Stimulated activated naive B cell treated with anti-CD40 and anti-IgM and Interleukin-4, amounts not matched to agents 10 μg/mL and 1 μg/mL and 100 μg/mL, for 72 hours (primary cell): ENCODE measurements at regions not wholly inside any gene's neighbourhood (a gene's known extent, or its start where the extent isn't known, plus 50 kb on each side); places are given as distances from the start of the nearest gene placed in this dataset.

Experiments
- ATAC-seq, 2 donors: fragments of 150-1000 bp; cut with Tn5 transposase; replicated peaks; 2 replicates each; pipeline ENCODE4 v1.10.0; 2021; ENCODE audit warnings: moderate library complexity in 1 of 2
- DNase-seq: peaks from one replicate; pipeline ENCODE4 v3.0.0; 2021
- H3K27ac Mint-ChIP-seq: one replicate; pipeline ENCODE4 v1.8.0; 2022; ENCODE audit warnings: mild to moderate bottlenecking, mixed read lengths
- H3K27me3 Mint-ChIP-seq, 2 donors: one replicate each; pipeline ENCODE4 v1.8.0; 2022; ENCODE audit warnings: mixed read lengths in 2 of 2
- H3K36me3 Mint-ChIP-seq, 2 donors: one replicate each; pipeline ENCODE4 v1.8.0; 2022; ENCODE audit warnings: mixed read lengths in 2 of 2, mild to moderate bottlenecking in 1 of 2
- H3K4me1 Mint-ChIP-seq, 2 donors: one replicate each; pipeline ENCODE4 v1.8.0; 2022; ENCODE audit warnings: mixed read lengths in 2 of 2, mild to moderate bottlenecking in 1 of 2
- H3K4me3 Mint-ChIP-seq, 2 donors: one replicate each; pipeline ENCODE4 v1.8.0; 2022; ENCODE audit warnings: mild to moderate bottlenecking in 2 of 2, mixed read lengths in 2 of 2, moderate library complexity in 1 of 2
- H3K9me3 Mint-ChIP-seq, 2 donors: one replicate each; pipeline ENCODE4 v1.8.0; 2022; ENCODE audit warnings: mixed read lengths in 2 of 2, mild to moderate bottlenecking in 1 of 2

DNA sequence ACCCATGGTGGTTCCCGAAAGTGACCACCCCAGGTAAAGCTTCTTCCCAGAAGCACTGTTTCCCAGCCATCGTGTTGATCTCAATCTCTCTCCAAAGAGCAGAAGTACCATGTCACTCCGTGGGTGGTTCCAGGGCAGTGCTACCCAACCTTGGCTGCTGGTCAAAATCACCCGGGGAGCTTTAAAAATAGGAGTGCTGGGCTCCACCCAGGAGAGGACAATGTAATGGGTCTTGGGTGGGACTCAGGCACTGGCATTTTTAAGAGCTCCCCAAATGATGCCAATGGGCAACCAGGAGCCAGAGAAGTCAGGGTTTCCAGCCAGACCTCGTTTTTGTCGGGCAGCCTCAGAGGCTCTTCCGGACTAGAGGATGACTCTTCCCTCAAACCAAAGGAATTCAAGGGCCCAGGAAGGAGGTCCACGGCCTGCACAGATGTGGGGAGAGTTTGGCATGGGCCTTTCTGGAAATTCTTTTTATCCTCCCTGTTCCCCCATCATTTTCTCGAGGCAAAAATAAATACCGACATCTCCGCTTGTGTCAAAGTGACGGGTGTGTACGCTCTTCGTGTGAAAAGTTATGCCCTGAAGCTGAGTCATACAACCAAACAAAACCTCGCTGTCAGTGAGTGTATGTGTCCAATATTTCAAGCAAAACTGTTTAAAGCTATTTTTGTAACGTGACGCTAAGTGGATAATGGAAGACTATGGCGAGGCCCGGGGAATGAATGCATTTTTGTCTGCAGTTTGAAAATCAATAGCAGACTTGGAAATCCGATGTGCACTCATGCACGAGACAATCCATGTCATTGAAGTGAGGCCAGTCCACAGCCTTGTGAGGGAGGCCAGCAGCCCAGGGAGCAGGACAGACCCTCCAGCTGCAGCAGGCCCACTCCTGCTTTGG, 364.1 kb downstream of the FOXL1 start:
- H3K27me3 Mint-ChIP-seq, result peaks cover 4 to 21% of the 10 kb centered on the region in 2 donors
- H3K9me3 Mint-ChIP-seq, result peaks cover 8 to 12% of the 10 kb centered on the region in 2 donors
- no peak for DNase-seq
- H3K27ac Mint-ChIP-seq, result no peak overlapping the region
- H3K4me3 Mint-ChIP-seq, result no peak overlapping the region
- H3K36me3 Mint-ChIP-seq, result peaks cover 0 to 4% of the 10 kb centered on the region in 2 donors
- H3K4me1 Mint-ChIP-seq, result no peaks in the 10 kb centered on the region
- ATAC-seq, result no peak

DNA sequence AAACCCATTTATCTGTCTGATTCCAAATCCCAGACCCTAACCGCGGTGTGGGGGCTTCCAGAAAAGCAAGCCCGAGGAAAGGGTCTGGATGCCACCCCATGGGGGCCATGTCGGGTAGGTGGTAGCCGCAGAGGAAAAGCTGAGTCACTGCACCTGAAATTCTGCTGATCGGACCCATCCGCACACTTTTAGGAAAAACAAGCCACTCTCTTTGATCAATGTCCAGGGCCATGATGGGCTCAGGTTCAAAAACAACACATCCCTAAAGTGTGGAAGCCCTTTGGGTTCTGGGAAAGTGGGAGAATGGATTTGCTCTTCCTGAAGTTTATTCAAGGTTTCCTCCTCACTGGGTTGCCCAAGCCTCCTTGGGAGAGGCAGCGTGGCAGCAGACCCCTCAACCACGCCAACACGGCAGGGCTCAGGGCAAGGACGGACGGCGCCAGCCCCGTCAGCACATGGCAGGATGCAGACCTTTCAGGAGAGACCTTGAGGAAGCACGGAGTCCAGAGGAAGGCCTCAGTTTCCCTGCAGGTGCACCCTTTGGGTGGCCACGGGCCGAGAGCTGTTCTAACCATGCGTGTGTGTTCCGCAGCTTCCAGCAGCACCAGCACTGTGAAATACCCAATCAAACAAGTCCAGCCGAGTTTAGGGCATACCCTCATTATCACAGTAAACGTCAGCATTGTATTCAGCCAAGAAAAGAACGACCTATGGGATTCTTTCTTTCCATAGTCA, 367.0 kb downstream of the FOXL1 start:
- H3K27ac Mint-ChIP-seq, result no peak overlapping the region
- H3K27me3 Mint-ChIP-seq, result peaks cover 0 to 6% of the 10 kb centered on the region in 2 donors
- H3K36me3 Mint-ChIP-seq, result no peaks in the 10 kb centered on the region
- no peak for ATAC-seq
- no peaks in the 10 kb centered on the region for H3K4me1 Mint-ChIP-seq
- H3K9me3 Mint-ChIP-seq, result peaks cover under 1 to 2% of the 10 kb centered on the region in 2 donors
- no peak overlapping the region for H3K4me3 Mint-ChIP-seq
- DNase-seq, result no peak

DNA sequence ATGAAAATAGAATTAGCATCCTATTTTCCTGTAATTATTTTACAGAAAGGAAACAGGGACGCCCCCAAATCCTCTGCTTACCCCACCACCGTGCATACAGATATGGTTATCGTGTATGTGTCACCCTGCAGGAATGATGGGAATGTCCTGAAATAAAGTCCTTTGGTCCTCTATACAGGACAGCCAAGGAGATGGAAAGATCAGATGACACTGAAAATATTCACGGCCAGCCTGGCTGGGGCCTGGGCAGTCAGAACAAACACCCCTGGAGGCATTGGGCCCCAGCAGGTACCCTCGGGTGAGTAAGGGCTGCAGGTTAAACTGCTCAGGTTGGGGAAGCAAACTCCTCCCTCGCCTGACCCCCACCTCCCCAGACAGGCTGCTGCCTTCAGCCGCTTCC, 368.0 kb downstream of the FOXL1 start:
- Mint-ChIP-seq H3K4me3 (no peak overlapping the region), H3K4me1 (no peaks in the 10 kb centered on the region), H3K27ac (no peak overlapping the region), H3K27me3 (peaks cover 0 to 6% of the 10 kb centered on the region in 2 donors), H3K36me3 (no peaks in the 10 kb centered on the region), H3K9me3 (peaks cover 0 to 2% of the 10 kb centered on the region in 2 donors)
- no peak for ATAC-seq
- DNase-seq, result no peak

DNA sequence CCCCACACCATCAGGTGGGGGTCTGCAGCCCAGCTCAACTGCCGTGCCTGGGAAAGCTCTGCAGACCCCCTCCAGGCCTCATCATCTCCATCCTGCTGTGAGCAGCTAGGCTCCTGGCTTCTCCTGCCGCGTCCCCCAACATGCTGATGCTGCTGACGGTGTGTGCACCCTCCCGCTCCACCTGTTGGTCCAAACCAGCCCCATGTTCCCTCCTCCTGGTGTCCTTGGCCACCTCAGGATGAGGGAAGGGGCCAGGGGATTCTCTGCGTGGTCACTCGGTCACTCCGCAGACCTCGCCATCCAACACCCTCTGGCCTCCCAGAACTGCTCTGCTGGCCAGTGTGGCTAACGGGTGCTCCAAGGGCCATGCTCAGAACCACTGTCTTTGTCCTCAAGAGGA, 368.6 kb downstream of the FOXL1 start:
- Mint-ChIP-seq H3K4me3 (no peak overlapping the region), H3K9me3 (no peaks in the 10 kb centered on the region), H3K27ac (no peak overlapping the region), H3K36me3 (no peaks in the 10 kb centered on the region), H3K27me3 (peaks cover 0 to 6% of the 10 kb centered on the region in 2 donors), H3K4me1 (no peaks in the 10 kb centered on the region)
- ATAC-seq (no peak), DNase-seq (no peak)

DNA sequence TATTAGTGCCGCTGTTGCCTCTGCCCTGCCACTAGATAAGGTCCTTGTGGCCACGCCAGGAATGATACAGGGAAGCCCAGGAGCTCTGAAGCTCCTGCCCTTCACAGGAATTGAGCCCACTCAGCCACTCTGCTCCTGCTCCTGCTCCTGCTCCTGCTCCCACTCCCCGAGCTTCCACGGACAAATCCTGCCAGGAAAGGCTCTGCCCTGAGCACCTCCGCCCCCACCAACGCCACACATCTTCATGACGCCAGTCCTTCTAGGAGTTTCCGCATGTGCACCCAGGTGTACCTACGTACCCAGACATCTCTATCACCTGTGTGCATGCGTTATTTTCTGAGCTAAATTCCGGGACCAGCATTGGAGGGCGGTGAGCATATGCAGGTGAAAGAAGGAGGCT, 369.1 kb downstream of the C16orf95 start:
- DNase-seq, result no peak
- no peak for ATAC-seq
- no peaks in the 10 kb centered on the region for H3K36me3 Mint-ChIP-seq
- no peaks in the 10 kb centered on the region for H3K9me3 Mint-ChIP-seq
- no peak overlapping the region for H3K4me3 Mint-ChIP-seq
- no peaks in the 10 kb centered on the region for H3K4me1 Mint-ChIP-seq
- no peak overlapping the region for H3K27ac Mint-ChIP-seq
- peaks cover 0 to 6% of the 10 kb centered on the region in 2 donors for H3K27me3 Mint-ChIP-seq

DNA sequence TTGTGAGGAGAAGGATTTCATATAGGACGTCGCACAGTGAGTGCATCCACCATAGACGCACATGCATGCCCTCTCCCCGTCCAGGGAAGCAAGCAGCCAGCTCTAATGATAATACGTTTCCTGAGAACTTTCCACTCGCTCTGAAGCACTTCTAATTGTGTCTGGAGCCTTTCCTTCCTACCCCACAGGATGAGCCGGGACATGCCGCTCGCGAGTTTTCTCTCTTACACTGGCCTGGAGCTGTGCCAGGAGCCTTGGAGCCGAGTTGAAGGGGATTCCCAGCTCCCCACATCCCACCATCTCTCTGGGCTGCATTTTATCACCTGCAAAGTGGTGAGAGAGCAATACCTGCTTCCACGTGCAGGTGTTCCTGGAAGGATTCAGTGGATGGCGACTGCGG, 368.1 kb downstream of the C16orf95 start:
- H3K4me3 Mint-ChIP-seq, result no peak overlapping the region
- no peak overlapping the region for H3K27ac Mint-ChIP-seq
- H3K27me3 Mint-ChIP-seq, result peaks cover 0 to 12% of the 10 kb centered on the region in 2 donors
- DNase-seq (no peak), ATAC-seq (no peak)
- H3K36me3 Mint-ChIP-seq, result no peaks in the 10 kb centered on the region
- no peaks in the 10 kb centered on the region for H3K4me1 Mint-ChIP-seq
- H3K9me3 Mint-ChIP-seq, result no peaks in the 10 kb centered on the region

DNA sequence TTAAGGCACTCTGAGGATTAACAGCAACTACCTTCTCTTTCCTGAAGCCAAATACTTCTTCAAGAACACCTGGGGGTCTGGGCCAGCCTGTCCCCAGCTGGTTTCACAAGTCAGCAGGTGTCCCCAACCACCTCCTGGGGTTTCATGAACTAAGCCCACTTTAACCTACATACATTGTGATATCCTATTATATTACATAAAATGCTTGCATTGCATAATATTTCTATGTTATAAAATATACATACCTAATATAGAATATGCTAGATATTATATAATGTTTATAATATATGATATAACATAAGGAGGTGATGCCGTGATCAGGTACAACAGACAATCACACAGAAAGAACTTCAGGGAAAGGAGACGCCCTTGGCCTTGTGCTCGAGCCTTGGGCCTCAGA, 367.6 kb downstream of the C16orf95 start:
- H3K36me3 Mint-ChIP-seq, result no peaks in the 10 kb centered on the region
- no peak overlapping the region for H3K4me3 Mint-ChIP-seq
- no peaks in the 10 kb centered on the region for H3K4me1 Mint-ChIP-seq
- no peak for DNase-seq
- no peaks in the 10 kb centered on the region for H3K9me3 Mint-ChIP-seq
- H3K27ac Mint-ChIP-seq, result no peak overlapping the region
- H3K27me3 Mint-ChIP-seq, result peaks cover 0 to 13% of the 10 kb centered on the region in 2 donors
- ATAC-seq, result no peak

DNA sequence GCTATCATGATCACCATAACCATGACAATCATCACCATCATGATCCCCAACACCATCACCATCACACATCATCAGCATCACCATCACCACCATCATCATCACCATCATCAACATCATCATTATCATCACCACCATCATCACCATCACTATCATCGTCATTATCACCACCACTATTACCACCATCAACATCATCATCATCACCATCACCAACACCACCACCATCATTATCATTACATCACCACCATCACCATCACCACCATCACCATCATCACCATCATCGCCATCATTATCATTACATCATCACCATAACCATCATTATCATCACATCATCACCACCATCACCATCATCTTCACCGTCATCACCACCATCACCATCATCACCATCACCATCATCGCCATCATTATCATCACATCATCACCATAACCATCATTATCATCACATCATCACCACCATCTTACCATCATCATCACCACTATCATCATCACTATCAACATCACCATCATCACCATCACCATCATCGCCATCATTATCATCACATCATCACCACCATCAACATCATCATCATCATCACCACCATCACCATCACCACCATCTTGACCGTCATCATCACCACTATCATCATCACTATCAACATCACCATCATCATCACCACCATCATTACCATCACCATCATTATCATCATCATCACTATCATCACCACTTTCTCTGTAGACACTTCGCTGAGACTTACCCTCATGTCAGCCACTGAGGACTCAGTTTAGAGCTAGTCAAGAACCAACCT, 366.0 kb downstream of the C16orf95 start:
- no peak for DNase-seq
- no peak overlapping the region for H3K27ac Mint-ChIP-seq
- no peak for ATAC-seq
- H3K36me3 Mint-ChIP-seq, result no peaks in the 10 kb centered on the region
- H3K9me3 Mint-ChIP-seq, result no peaks in the 10 kb centered on the region
- H3K4me1 Mint-ChIP-seq, result no peaks in the 10 kb centered on the region
- peaks cover 0 to 17% of the 10 kb centered on the region in 2 donors for H3K27me3 Mint-ChIP-seq
- no peak overlapping the region for H3K4me3 Mint-ChIP-seq

DNA sequence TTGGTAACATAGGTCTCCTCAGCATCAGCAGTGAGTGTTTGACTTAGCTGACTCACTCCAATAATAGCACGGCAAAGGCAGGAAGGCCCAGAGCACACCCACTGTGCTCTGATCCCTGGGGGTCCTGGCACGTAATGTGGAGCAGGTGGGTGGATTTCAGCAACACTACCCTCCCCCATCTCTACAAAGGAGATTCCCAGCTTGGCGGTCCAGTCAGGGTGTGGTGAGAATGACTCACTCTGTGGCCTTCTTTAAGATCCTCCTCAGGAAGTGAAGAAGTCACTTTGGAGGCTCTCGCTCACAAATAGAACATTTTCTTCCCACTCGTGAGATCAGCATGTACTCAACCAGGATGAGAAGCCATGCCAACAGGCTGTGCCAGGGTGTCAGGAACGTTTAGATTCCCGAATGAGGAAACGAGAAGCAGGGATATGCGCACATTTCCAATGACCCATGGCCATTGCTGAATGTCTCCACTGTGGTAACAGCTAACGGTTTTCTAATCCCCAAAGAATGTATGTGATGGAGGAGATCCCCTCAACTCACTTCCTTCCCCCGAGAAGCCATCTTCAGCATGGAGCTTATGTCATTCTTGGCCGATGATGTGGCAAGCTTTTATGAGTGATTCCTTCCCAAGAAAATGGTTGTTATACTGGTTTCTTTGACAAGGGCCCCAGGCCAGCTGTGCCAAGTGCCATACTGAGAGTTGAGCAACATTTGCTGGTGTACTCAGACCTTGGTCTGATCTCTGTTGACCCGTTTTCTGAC, 365.2 kb downstream of the C16orf95 start:
- peaks cover 4 to 20% of the 10 kb centered on the region in 2 donors for H3K27me3 Mint-ChIP-seq
- no peak overlapping the region for H3K27ac Mint-ChIP-seq
- no peaks in the 10 kb centered on the region for H3K36me3 Mint-ChIP-seq
- no peak for ATAC-seq
- no peak overlapping the region for H3K4me3 Mint-ChIP-seq
- H3K4me1 Mint-ChIP-seq, result peaks cover 3 to 4% of the 10 kb centered on the region in 2 donors
- DNase-seq, result no peak
- H3K9me3 Mint-ChIP-seq, result no peaks in the 10 kb centered on the region

DNA sequence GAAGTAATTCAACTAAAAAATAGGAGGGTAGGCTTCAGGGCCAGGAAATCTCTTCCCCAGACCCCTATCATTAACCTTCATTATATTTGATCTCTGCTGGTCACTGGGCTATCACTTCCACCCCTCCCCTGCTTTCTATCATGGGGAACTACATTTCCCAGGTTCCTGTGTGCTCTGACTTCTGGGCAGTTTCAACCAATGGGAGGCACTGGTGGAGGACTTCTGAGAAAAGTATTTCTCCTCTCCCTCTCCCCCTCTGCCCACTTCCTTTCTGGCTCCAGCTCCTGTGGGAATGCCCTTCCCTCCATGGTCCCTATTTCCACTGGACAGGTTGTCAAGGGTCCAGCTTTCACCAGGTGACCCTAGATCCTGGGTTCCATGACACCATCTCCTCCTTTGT, 364.4 kb downstream of the C16orf95 start:
- H3K36me3 Mint-ChIP-seq, result no peaks in the 10 kb centered on the region

DNA sequence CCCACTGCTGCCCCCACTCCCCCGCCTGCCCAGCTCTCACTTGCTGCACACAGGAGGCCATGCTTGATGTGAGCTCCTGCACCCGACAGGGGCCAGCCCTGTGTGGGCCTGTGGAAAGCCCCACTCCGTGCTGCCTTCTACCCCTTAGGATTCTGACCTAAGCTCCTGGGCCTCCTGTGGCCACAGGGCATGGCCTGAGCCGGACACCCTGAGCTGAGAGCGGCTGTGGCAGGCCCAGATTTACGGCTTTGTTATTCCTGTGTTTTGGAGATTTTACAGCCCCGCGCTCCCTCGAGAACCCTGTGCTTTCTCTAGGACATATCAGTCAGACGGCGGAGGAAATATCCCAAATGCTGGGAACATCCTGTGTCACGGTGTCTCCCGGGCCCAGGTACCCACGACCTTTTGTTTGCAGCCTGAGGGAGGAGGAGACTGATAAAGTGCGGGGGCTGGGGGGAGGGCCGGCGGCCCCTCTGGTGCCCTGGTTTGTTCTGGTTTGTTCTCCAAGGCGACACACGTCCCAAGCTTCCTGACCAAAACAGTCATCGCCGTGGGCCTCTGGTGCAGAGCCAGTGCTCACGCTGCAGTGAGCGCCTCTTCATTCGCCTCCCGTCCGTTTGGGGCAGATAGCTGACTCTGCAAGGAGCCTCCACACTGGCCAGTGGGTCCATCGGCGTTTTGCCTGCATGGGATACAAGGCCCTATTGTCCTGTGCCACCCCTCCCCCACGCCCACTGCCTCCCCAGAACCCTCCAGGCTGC, 363.4 kb downstream of the C16orf95 start:
- no peak overlapping the region for H3K27ac Mint-ChIP-seq
- ATAC-seq (no peak), DNase-seq (no peak)

More for the DNA sequence above, 364.4 kb downstream of the C16orf95 start:
- peaks cover 3 to 4% of the 10 kb centered on the region in 2 donors for H3K4me1 Mint-ChIP-seq
- no peak for ATAC-seq
- DNase-seq, result no peak
- no peak overlapping the region for H3K4me3 Mint-ChIP-seq
- peaks cover 4 to 20% of the 10 kb centered on the region in 2 donors for H3K27me3 Mint-ChIP-seq
- H3K27ac Mint-ChIP-seq, result no peak overlapping the region
- no peaks in the 10 kb centered on the region for H3K9me3 Mint-ChIP-seq

DNA sequence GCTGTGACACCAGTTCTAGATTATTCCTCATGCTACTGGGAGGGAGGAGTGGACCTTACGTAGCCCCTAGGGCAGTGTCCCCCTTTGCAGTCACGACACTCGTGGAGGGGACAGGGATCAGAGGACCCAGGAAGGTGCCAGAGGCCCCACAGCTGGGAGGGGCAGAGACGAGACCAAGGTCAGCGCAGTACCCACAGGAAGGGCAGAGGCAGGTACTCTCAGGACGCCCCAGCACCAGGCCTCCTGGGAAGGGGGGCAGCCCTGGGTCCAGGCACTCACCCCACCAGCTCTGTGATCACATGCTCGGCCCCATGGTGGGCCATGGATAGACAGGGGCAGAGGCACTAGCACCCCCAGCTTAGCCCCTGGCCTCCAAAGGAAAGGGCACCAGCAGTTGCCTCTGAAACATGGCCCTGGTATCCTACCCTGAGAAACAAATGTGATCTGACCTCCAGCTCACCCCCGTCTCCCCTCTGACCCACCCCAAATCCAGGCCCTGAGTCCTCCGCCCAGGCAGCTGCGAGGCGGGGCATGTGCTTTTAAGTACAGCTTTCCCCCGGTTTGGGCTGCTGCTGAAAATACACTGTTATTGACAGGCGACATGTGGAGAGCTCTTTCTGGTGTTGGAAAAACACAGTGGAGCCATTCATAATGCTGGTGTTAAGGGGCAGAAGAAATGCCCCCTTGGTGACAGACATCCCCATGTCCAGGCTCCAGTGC, 361.9 kb downstream of the C16orf95 start:
- H3K4me1 Mint-ChIP-seq, result peaks cover 3 to 4% of the 10 kb centered on the region in 2 donors
- H3K36me3 Mint-ChIP-seq, result no peaks in the 10 kb centered on the region

More for the DNA sequence above, 363.4 kb downstream of the C16orf95 start:
- no peaks in the 10 kb centered on the region for H3K9me3 Mint-ChIP-seq
- H3K36me3 Mint-ChIP-seq, result no peaks in the 10 kb centered on the region
- H3K4me3 Mint-ChIP-seq, result no peak overlapping the region
- H3K27me3 Mint-ChIP-seq, result peaks cover 10 to 22% of the 10 kb centered on the region in 2 donors
- H3K4me1 Mint-ChIP-seq, result peaks cover 3 to 4% of the 10 kb centered on the region in 2 donors

More for the DNA sequence above, 361.9 kb downstream of the C16orf95 start:
- Mint-ChIP-seq H3K27ac (no peak overlapping the region), H3K9me3 (no peaks in the 10 kb centered on the region), H3K27me3 (peaks cover 19 to 34% of the 10 kb centered on the region in 2 donors), H3K4me3 (no peak overlapping the region)
- no peak for ATAC-seq
- no peak for DNase-seq
